GM13976 (cell line): ENCODE measurements at regions not wholly inside any gene's neighbourhood (a gene's known extent, or its start where the extent isn't known, plus 50 kb on each side); places are given as distances from the start of the nearest gene placed in this dataset.

Experiments used
- DNase-seq: peaks from one replicate; pipeline ENCODE4 v3.0.0; 2012; ENCODE audit warnings: low spot score
- CTCF ChIP-seq: IDR thresholded peaks from 2 replicates; pipeline ENCODE4 v1.5.1; 2012; ENCODE audit warnings: borderline replicate concordance, mild to moderate bottlenecking; ENCODE audit not compliant: insufficient read depth; ENCODE audit errors: extremely low read depth, missing control alignments, control extremely low read depth
- in situ Hi-C: fragments of 300-500 bp; cut with MboI; formaldehyde crosslinking; loops from one replicate; pipeline ENCODE4 v1.12.0; 2022; ENCODE audit warnings: low sequenced_read_pairs, mixed read lengths, inconsistent platforms; ENCODE audit not compliant: unreplicated experiment

- in situ Hi-C loops = loop anchor here (25.0 kb wide), 1 partner anchor 105 kb away; no protein-coding TSS in a partner anchor
- DNase-seq = no peak
- TF ChIP-seq CTCF = no peak
Measured at GRCh38 chr17:63032142-63032541, 66.1 kb downstream of the TANC2 start.

- no peak for DNase-seq
- no peak for TF ChIP-seq CTCF
- in situ Hi-C loops = loop anchor here (25.0 kb wide), 1 partner anchor 104 kb away; no protein-coding TSS in a partner anchor
Measured at GRCh38 chr17:63033142-63033541, 67.1 kb downstream of the TANC2 start.

- no peak for TF ChIP-seq CTCF
- no peak for DNase-seq
- in situ Hi-C loops = loop anchor here (25.0 kb wide), 1 partner anchor 102 kb away; no protein-coding TSS in a partner anchor
Measured at GRCh38 chr17:63035271-63035670, 69.2 kb downstream of the TANC2 start.

GRCh38 chr17:63035695-63036094 is 69.7 kb downstream of the TANC2 start:
- DNase-seq = no peak
- TF ChIP-seq CTCF = no peak
- in situ Hi-C loops = loop anchor here (25.0 kb wide), 1 partner anchor 102 kb away; no protein-coding TSS in a partner anchor

- in situ Hi-C loops = loop anchor here (25.0 kb wide), 1 partner anchor 98 kb away; no protein-coding TSS in a partner anchor
- DNase-seq = no peak
- no peak for TF ChIP-seq CTCF
Measured at GRCh38 chr17:63039342-63039741, 73.3 kb downstream of the TANC2 start.

GRCh38 chr17:63039899-63040602 is 74.0 kb downstream of the TANC2 start:
- TF ChIP-seq CTCF = no peak
- in situ Hi-C loops = loop anchor here (25.0 kb wide), 1 partner anchor 97 kb away; no protein-coding TSS in a partner anchor
- DNase-seq = no peak
